ENCODE measurements at regions not wholly inside any gene's neighbourhood (a gene's known extent, or its start where the extent isn't known, plus 50 kb on each side); places are given as distances from the start of the nearest gene placed in this dataset.

- Histone ChIP-seq H3K4me3 (ENCODE audit: insufficient read depth, low read depth, low read length) (no peak overlapping the region), H3K79me1 (ENCODE audit: low read depth in 1 of 2, low read length in 2 of 2) (no peaks in the 10 kb centered on the region), H3K27me3 (ENCODE audit: control insufficient read depth, insufficient read depth, low read length) (no peaks in the 10 kb centered on the region), H3K23ac (ENCODE audit: low read depth, low read length) (no peak overlapping the region), H2AK5ac (ENCODE audit: low read depth, low read length) (no peak overlapping the region), H4K20me1 (ENCODE audit: insufficient read depth, low read length) (no peaks in the 10 kb centered on the region), H3K9ac (ENCODE audit: low read depth, low read length) (no peak overlapping the region), H2AK9ac (replicated peaks; ENCODE audit: low read depth, low read length, poor library complexity) (no peak overlapping the region), H3K36me3 (ENCODE audit: control insufficient read depth, insufficient read depth, low read length) (no peaks in the 10 kb centered on the region), H2BK5ac (ENCODE audit: low read depth, low read length, poor library complexity, severe bottlenecking) (no peak overlapping the region), H2AFZ (replicated peaks; ENCODE audit: low read length, poor library complexity) (no peak overlapping the region), H4K91ac (ENCODE audit: insufficient read depth, low read depth, low read length) (no peak overlapping the region), H3K4ac (ENCODE audit: low read depth, low read length) (no peak overlapping the region), H2BK15ac (ENCODE audit: low read depth, low read length) (no peak overlapping the region), H3K18ac (ENCODE audit: low read depth, low read length) (no peak overlapping the region), H2BK120ac (ENCODE audit: low read depth, low read length) (no peak overlapping the region), H3K4me2 (ENCODE audit: low read depth, low read length) (no peak overlapping the region), H3K4me1 (ENCODE audit: control insufficient read depth, insufficient read depth, low read length) (no peaks in the 10 kb centered on the region), H4K5ac (ENCODE audit: low read depth, low read length) (no peak overlapping the region), H3K9me3 (ENCODE audit: control insufficient read depth, insufficient read depth, low read length) (no peaks in the 10 kb centered on the region), H3K56ac (ENCODE audit: extremely low read depth, insufficient read depth, low read length) (no peak overlapping the region), H2BK20ac (ENCODE audit: low read depth, low read length) (no peak overlapping the region), H3K9me1 (ENCODE audit: insufficient read depth, low read length) (no peaks in the 10 kb centered on the region), H3K27ac (ENCODE audit: insufficient read depth, low read length) (no peak overlapping the region), H3K14ac (replicated peaks; ENCODE audit: low read depth, low read length) (no peak overlapping the region), H4K8ac (ENCODE audit: low read depth in 2 of 2, low read length in 2 of 2) (no peak overlapping the region)
- no CpG with 5 or more reads among the region's 3 CpGs for WGBS, 2 experiments (ENCODE audit: extremely low coverage in 2 of 2, insufficient read length in 1 of 2)
- no TSS peak for BruUV-seq (replicated peaks)
- DNase-seq (no peak), ATAC-seq (ENCODE audit: low read depth) (no peak)
- dilution Hi-C loops (cut with HindIII; ENCODE audit: low sequenced_read_pairs, unreplicated experiment), result no loop called here
- ChIA-PET CTCF (no interaction called here), POLR2A (ENCODE audit: unreplicated experiment) (no interaction called here)
- intact Hi-C loops (cut with micrococcal nuclease), result no loop called here
- no peak for TF ChIP-seq RCOR1 (IDR thresholded peaks at IDR 0.05; ENCODE audit: insufficient replicate concordance, low read length)
- in situ Hi-C loops (cut with MboI; ENCODE audit: low sequenced_read_pairs), result no loop called here
Observed at GRCh38 chr5:18354828-18355227, 720.6 kb downstream of the TAF11L14 start.

Data from IMR-90 (cell line).